NB4 (cell line): ENCODE measurements at regions not wholly inside any gene's neighbourhood (a gene's known extent, or its start where the extent isn't known, plus 50 kb on each side); places are given as distances from the start of the nearest gene placed in this dataset.

Experiments
- CTCF ChIP-seq: IDR thresholded peaks from one replicate; pipeline ENCODE4 v1.5.1; 2012; ENCODE audit warnings: low read depth, low read length
- POLR2A ChIP-seq: IDR thresholded peaks from 2 replicates; pipeline ENCODE4 v1.6.1; 2011; ENCODE audit warnings: mild to moderate bottlenecking; ENCODE audit not compliant: insufficient read length; ENCODE audit errors: extremely low read depth
- TF ChIP-seq, protein P1 (sequence below): IDR thresholded peaks from 2 replicates; pipeline ENCODE4 v1.6.1; 2011; ENCODE audit warnings: low read depth, low read length

GRCh38 chr3:66648975-66649374, 148.2 kb upstream of the LRIG1 start:
- no peak for TF ChIP-seq CTCF
- no peak for TF ChIP-seq POLR2A
- TF ChIP-seq, protein P1, sequence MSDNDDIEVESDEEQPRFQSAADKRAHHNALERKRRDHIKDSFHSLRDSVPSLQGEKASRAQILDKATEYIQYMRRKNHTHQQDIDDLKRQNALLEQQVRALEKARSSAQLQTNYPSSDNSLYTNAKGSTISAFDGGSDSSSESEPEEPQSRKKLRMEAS: no peak
